CD4-positive, alpha-beta T cell treated with Interferon gamma for 1 hour (primary cell): ENCODE measurements at regions not wholly inside any gene's neighbourhood (a gene's known extent, or its start where the extent isn't known, plus 50 kb on each side); places are given as distances from the start of the nearest gene placed in this dataset.
A peak's percentile ranks its signal among the peaks of the same experiment; 100 is the strongest.
"Not testable (repeated sequence)": the region's sequence is repeated elsewhere in the genome, so short reads cannot be mapped to it uniquely, and the experiment has no call there.

Experiments
- DNase-seq: peaks from one replicate; pipeline ENCODE4 v3.0.0-alpha.2; 2020

DNA sequence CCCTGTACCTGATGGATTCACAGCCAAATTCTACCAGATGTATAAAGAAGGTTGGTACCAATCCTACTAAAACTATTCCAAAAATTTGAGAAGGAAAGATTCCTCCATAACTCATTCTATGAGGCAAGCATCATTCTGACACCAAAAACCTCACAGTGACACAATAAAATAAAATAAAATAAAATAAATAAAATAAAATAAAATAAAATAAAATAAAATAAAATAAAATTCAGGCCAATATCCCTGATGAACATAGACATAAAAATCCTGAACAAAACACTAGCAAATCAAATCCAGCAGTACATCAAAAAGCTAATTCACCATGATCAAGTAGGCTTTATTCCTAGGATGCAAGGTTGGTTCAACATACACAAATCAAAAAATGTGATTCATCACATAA lies 108.1 kb downstream of the PROX1 start:
- DNase-seq: not testable (repeated sequence)

- no peak for DNase-seq
Observed at GRCh38 chr1:214101246-214101645, 113.5 kb downstream of the PROX1 start.

- DNase-seq: no peak
Observed at GRCh38 chr1:214101828-214102227, 114.1 kb downstream of the PROX1 start.

- DNase-seq: no peak
Observed at GRCh38 chr1:214102907-214103306, 115.1 kb downstream of the PROX1 start.

- no peak for DNase-seq
Observed at GRCh38 chr1:214103778-214104177, 116.0 kb downstream of the PROX1 start.

GRCh38 chr1:214106375-214106774 lies 118.6 kb downstream of the PROX1 start:
- no peak for DNase-seq

- DNase-seq: no peak
Observed at GRCh38 chr1:214107322-214108096, 119.7 kb downstream of the PROX1 start.

DNA sequence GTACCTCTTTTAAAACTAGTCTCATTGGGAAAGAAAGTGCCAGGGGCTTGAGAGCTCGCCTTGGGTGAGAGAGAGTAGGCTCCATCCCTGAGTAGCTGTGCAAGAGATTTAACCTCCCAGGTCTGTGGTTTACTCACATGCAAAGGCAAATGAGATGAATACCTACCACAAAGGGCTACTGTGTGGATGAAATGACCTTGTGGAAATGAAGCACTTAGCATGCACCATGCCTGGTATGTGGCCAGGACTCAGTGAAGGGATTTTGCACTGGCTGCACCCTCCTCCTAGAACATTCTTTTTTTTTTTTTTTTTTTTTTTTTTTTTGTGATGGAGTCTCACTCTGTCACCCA lies 120.3 kb downstream of the PROX1 start:
- no peak for DNase-seq

DNA sequence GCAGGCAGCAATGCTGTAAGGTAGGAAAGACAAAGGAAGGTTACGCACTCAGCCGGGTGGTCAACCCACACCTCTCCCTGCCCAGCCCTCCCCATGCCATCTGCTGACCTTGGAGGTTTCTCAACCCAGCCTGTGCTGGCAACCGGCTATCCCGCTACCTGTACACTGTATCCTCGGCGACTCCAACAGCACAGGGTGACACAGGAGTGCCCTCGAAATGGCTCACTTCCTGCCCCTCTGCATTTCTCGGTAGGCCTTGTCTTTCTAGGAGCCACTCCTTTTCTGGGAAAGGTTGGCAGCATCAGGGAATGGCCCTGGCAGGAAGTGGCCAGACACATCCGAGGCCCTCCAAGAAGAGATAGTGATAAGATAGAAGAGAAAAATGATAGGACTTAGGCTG lies 124.0 kb downstream of the PROX1 start:
- no peak for DNase-seq

DNA sequence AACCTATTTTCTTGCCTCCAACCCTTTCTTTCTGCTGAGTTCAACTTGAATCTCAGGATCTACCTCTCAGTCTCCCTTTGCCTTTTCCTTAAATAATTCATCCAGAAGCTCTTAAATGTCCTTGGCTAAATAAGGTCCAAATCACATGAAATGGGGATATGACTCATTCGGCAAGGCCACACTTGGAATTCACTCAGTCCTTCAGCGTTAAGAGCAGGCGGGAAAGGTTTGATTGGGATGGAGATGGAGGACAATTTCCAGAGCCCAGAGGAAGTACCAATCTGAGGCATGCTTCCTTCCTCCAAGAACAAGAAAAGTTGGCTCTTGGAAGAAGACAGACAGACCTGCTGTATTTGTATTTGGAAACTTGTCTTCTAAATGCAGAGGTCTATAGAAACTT lies 128.5 kb downstream of the PROX1 start:
- DNase-seq: no peak

GRCh38 chr1:214117780-214118179 lies 130.0 kb downstream of the PROX1 start:
- no peak for DNase-seq

DNA sequence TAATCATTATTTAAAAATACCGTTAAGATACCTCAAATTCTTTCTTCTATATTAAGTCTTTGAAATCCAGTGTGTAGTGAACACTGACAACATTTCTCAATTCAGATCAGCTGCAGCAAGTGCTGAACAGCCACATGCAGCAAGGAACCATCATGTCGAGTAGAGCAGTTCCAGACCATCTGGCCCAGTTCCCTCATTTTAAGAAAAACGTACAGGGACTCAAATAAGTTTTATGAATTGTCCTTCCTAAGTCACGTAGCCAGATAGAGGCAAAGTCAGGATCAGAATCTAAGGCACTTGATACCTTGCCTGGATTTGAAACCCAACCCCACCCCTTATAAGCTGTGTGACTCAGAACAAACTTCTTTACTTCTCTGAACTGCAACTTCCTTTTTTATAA lies 132.4 kb downstream of the PROX1 start:
- DNase-seq: no peak

DNA sequence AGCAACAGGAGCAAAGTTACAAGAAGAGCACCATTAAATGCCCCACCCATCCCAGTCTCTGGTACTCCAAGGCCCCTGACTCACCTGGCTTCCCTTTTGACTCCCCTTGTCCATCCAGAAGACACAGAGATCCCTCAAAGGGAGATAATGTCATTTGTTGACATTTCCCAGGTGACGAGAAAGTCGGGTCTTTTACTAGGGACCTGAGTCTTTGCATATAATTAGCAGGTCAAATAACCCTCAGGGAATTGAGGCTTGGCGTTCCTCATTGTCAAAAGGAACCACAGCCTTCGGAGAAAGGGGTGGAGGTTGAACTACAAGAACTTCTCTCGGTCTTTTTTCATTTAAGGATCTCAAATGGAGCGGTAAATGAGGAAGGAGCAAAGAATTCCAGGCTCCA lies 133.2 kb downstream of the PROX1 start:
- DNase-seq: no peak

GRCh38 chr1:214122110-214122509 lies 134.3 kb downstream of the PROX1 start:
- no peak for DNase-seq

DNA sequence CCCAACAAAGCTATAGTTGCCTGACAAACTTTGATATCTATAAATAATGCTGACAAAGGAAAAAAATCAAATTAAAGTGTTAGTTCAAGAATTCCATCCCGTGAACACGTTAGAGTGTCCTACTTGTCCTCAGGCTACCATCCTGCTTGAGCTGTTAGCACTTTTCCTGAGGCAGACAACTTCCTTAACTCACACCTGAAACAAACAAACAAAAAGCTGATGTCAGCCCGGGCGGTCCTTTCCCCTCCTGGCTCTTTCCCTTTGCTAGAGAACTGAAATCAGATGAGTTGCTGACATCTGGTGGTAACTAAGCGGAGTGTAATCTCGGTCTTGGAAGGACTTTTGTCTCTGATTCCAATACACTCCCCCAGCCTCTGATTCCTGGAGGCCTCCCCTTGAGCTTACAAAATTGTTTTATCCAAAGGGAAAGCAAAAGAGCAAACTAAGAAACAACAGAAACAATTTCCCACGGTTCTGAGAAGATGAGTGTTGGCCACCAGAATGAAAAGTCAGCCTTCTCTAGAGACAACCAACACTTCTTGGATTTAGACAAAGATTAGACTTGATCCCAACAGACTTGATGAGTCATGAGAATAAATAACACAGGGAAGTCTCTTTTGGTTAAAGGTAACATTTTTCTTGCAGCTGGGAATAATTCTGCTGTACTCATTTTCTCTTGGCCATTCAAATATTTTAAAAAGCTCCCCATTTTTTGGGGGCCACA lies 135.4 kb downstream of the PROX1 start:
- DNase-seq: peak; percentile 4

GRCh38 chr1:214124281-214124805 lies 136.6 kb downstream of the PROX1 start:
- no peak for DNase-seq

DNA sequence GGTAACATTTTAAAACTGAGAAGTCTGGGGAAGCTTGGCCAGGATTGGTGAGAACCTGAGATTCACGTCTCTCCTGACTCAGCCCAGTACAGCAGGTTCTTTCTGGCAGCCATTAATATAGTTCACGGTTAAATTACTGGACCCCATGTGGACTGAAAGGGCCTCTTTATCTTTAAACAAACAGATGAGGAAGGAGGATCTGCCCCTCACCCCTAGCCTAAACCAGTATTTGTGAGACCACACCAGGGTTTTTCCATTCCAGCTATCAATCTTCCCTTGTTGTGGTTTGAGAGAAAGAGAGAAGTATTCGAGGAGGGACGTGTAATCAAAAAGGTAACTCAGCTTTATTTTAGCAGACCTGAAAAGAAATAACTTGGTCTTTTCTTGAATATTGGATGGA lies 137.1 kb downstream of the PROX1 start:
- no peak for DNase-seq

GRCh38 chr1:214125819-214126218 lies 138.0 kb downstream of the PROX1 start:
- DNase-seq: no peak

DNA sequence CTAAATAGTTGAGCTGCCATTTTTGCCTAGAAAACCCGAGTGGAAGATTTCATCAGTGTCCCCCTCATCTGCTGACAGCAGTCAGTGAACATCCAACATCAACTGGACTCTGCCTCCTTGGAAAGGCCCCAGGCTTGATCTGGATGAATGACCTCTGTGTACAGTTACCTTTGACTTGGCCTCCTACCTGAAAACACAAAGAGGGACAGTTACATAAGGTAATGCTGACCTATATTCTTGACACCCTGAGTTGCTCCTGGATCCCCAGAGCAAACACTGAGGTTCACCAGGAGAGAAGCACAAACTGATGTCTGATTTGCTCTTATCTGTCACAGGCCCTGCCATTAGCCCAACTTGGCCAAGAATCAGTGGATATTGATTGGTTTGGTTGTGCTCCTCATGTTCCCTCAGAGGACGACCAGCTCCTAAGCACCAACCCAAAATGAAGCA lies 138.9 kb downstream of the PROX1 start:
- DNase-seq: no peak

GRCh38 chr1:214127705-214128104 lies 139.9 kb downstream of the PROX1 start:
- no peak for DNase-seq

DNA sequence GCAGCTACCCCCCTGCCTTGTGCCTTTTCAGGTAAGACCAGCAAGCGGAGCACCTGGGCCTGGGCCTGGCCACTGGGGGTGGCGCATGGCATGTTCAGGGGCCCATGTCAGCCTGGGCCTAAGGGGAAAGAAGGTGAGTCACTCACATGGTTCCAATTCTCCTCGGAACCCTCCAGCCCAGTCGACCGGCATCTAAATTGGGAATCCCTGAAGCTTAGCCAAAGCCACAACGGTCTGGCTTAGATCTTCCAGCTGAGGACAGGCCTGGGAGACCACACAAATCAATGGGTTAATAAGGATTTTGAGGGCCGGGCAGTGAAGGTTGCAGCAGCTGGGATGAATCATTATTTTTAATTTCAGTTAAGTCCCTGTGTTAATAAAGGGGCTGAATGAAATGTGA lies 145.1 kb upstream of the SMYD2 start:
- no peak for DNase-seq

DNA sequence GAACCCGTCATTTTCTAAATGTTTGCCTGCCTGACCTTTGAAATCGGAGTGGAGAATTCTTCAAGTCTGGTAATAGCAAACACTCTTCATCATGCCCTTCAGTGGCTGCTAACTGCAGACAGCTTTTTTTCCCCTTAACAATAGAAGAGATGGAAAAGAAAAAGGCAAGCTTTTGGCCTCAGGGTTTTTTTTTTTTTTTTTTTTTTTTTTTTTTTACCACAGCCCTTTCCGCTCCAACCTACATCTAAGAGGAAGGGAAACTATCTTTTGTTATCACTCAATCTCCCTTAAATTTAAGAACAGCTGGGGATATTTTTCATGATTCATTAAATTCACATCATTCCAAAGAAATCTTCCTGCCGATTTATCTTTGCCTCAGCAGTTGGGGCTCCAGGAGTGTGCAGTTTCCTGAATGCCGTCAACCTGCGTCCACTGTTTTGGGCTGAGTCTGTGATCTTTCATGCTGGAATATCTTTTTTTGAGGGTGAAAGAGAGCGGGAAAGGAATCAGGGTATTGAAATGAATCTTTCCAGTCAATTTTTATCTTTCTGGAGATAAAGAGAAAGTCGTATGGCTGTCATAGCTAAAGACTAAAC lies 144.5 kb upstream of the SMYD2 start:
- no peak for DNase-seq

DNA sequence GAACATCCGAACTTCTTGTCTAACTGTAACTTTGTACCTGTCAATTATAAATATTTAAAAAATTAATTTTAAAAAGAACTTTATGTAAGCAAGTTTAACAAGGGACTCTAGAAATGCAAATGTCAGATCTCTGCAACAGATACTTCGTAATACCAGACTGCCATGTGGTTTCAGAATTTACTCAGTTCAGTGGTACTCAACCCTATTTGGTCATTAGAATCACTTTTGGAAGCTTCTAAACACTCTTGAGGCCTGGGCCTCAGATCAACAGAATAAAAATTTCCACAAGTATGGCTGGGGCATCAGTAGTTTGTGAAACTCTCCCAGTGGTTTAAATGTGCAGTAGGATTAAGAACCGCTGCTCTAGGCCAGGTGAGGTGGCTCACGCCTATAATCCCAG lies 139.5 kb upstream of the SMYD2 start:
- DNase-seq: no peak
